Keratinocyte (primary cell): ENCODE measurements at regions not wholly inside any gene's neighbourhood (a gene's known extent, or its start where the extent isn't known, plus 50 kb on each side); places are given as distances from the start of the nearest gene placed in this dataset.

Source experiments
- DNase-seq: peaks from one replicate; pipeline ENCODE4 v3.0.0-alpha.2; 2011; ENCODE audit warnings: low read depth, missing footprints, low spot score
- FAIRE-seq: peaks from 2 replicates; lab custom pipeline; 2011; peaks lifted over from hg19 to GRCh38; lab: Jason Lieb, UNC
- H2AFZ ChIP-seq: 2 replicates; pipeline ENCODE4 v1.6.0; 2012; ENCODE audit warnings: low read length, control low read depth, inconsistent platforms; ENCODE audit not compliant: control insufficient read depth
- H3K27ac ChIP-seq: 2 replicates; pipeline ENCODE4 v1.5.1; 2011; ENCODE audit warnings: low read length; ENCODE audit not compliant: control insufficient read depth, insufficient read depth
- H3K27me3 ChIP-seq: 3 replicates; pipeline ENCODE4 v1.6.0; 2011; ENCODE audit warnings: low read length; ENCODE audit not compliant: control insufficient read depth, insufficient read depth; ENCODE audit errors: extremely low read depth
- H3K36me3 ChIP-seq, 2 experiments: 2 replicates in 1 of 2; 3 replicates in 1 of 2; pipeline ENCODE4 v1.5.1; 2011; ENCODE audit warnings: low read length in 2 of 2, mild to moderate bottlenecking in 1 of 2; ENCODE audit not compliant: control insufficient read depth in 2 of 2, insufficient read depth in 2 of 2; ENCODE audit errors: extremely low read depth in 1 of 2
- H3K4me1 ChIP-seq: 3 replicates; pipeline ENCODE4 v1.5.1; 2011; ENCODE audit warnings: low read length; ENCODE audit not compliant: control insufficient read depth, insufficient read depth; ENCODE audit errors: extremely low read depth
- H3K4me2 ChIP-seq: 3 replicates; pipeline ENCODE4 v1.6.0; 2011; ENCODE audit warnings: low read depth, low read length; ENCODE audit not compliant: control insufficient read depth, insufficient read depth; ENCODE audit errors: extremely low read depth
- H3K4me3 ChIP-seq, 3 experiments: fragments of 200-600 bp in 1 of 3; sonication (generic) in 1 of 3; 2 replicates in 2 of 3; 3 replicates in 1 of 3; pipeline ENCODE4 v1.5.1; 2011 to 2016; ENCODE audit warnings: low read length in 3 of 3, mild to moderate bottlenecking in 3 of 3, control low read depth in 2 of 3, inconsistent platforms in 1 of 3, low read depth in 1 of 3, mixed read lengths in 1 of 3, mixed run types in 1 of 3, moderate library complexity in 1 of 3; ENCODE audit not compliant: control insufficient read depth in 2 of 3, insufficient read depth in 2 of 3; ENCODE audit errors: extremely low read depth in 1 of 3
- H3K79me2 ChIP-seq: 2 replicates; pipeline ENCODE4 v1.6.0; 2012; ENCODE audit warnings: low read length; ENCODE audit not compliant: control insufficient read depth, insufficient read depth
- H3K9ac ChIP-seq: 3 replicates; pipeline ENCODE4 v1.6.0; 2011; ENCODE audit warnings: low read length; ENCODE audit not compliant: control insufficient read depth, insufficient read depth; ENCODE audit errors: extremely low read depth
- H3K9me1 ChIP-seq: 3 replicates; pipeline ENCODE4 v1.6.0; 2011; ENCODE audit warnings: low read length; ENCODE audit not compliant: control insufficient read depth, insufficient read depth; ENCODE audit errors: extremely low read depth
- H3K9me3 ChIP-seq: 2 replicates; pipeline ENCODE4 v1.5.1; 2012; ENCODE audit warnings: low read depth, low read length; ENCODE audit not compliant: control insufficient read depth
- H4K20me1 ChIP-seq: 3 replicates; pipeline ENCODE4 v1.6.0; 2011; ENCODE audit warnings: low read length; ENCODE audit not compliant: control insufficient read depth, insufficient read depth; ENCODE audit errors: extremely low read depth
- EZH2 ChIP-seq: IDR thresholded peaks from one replicate; pipeline ENCODE4 v1.6.1; 2012; ENCODE audit warnings: inconsistent platforms, mild to moderate bottlenecking, low read length, moderate library complexity
- dilution Hi-C: fragments of 300-500 bp; cut with MboI; formaldehyde crosslinking; loops from one replicate; pipeline ENCODE4 v1.7.0; 2020; ENCODE audit warnings: low sequenced_read_pairs; ENCODE audit not compliant: extremely low pct_ligation_motif_present
- TF ChIP-seq, protein P1 (sequence below), 3 experiments: IDR thresholded peaks in 1 of 3; conservative IDR thresholded peaks in 1 of 3; optimal IDR thresholded peaks in 1 of 3; 2 replicates in 2 of 3; 3 replicates in 1 of 3; pipeline versions ENCODE3 to v1.5.1; 2011; ENCODE audit warnings: low read length in 3 of 3, mild to moderate bottlenecking in 3 of 3, moderate library complexity in 2 of 3, control low read depth in 1 of 3, inconsistent platforms in 1 of 3; ENCODE audit not compliant: insufficient read depth in 2 of 3; ENCODE audit errors: extremely low read depth in 1 of 3

DNA sequence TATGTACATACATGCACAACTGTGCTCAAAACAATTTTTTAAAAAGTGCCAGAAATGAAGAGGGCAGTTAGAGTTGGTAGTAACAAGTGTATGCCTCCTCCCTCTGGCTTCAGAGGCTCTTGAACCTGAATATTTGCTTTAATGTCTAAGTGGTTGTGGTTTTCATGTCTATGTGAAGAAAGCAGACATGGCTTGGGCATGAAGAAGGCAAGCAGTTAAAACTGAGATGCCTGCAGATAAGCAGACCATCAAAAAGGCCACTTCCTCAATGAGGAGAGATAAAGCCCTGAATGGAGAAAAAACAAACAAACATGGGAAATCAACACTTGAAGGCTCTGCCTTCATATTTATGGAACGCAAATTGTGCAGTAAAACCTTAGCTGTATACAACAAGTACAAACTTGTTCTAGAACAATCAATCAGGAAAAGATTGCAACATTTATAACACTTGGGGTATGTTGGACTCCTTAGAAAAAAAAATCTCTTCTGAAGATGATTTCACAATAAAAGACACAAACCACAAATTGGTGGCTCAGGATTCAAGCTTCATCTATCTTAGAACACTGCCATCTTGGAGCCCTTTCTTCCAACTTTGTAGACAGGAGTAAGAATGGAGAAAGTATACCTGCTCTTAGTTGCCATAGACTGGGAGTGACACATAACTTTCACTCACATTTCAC lies 52.7 kb upstream of the PLA2G4A start:
- TF ChIP-seq, protein P1, sequence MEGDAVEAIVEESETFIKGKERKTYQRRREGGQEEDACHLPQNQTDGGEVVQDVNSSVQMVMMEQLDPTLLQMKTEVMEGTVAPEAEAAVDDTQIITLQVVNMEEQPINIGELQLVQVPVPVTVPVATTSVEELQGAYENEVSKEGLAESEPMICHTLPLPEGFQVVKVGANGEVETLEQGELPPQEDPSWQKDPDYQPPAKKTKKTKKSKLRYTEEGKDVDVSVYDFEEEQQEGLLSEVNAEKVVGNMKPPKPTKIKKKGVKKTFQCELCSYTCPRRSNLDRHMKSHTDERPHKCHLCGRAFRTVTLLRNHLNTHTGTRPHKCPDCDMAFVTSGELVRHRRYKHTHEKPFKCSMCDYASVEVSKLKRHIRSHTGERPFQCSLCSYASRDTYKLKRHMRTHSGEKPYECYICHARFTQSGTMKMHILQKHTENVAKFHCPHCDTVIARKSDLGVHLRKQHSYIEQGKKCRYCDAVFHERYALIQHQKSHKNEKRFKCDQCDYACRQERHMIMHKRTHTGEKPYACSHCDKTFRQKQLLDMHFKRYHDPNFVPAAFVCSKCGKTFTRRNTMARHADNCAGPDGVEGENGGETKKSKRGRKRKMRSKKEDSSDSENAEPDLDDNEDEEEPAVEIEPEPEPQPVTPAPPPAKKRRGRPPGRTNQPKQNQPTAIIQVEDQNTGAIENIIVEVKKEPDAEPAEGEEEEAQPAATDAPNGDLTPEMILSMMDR (optimal IDR thresholded peaks at IDR 0.05 in 1 of 3, IDR thresholded peaks at IDR 0.05 in 1 of 3, conservative IDR thresholded peaks at IDR 0.05 in 1 of 3; ENCODE audit: extremely low read depth in 1 of 3, insufficient read depth in 2 of 3, low read length in 3 of 3): no peak
- TF ChIP-seq EZH2: no peak
- no peak overlapping the region for H2AFZ ChIP-seq
- H3K4me1 ChIP-seq: peaks cover 6% of the 10 kb centered on the region
- no peaks in the 10 kb centered on the region for H3K27me3 ChIP-seq
- no peak overlapping the region for H3K4me2 ChIP-seq
- dilution Hi-C loops: no loop called here
- no peak overlapping the region for H3K4me3 ChIP-seq
- no peak overlapping the region for H3K9ac ChIP-seq
- H3K27ac ChIP-seq: no peak overlapping the region
- no peak for FAIRE-seq
- no peaks in the 10 kb centered on the region for H3K9me3 ChIP-seq
- H3K36me3 ChIP-seq: no peaks in the 10 kb centered on the region
- DNase-seq: no peak
- H3K9me1 ChIP-seq: no peaks in the 10 kb centered on the region
- H3K79me2 ChIP-seq: no peaks in the 10 kb centered on the region
- no peaks in the 10 kb centered on the region for H4K20me1 ChIP-seq

- no peaks in the 10 kb centered on the region for H3K79me2 ChIP-seq
- FAIRE-seq: no peak
- dilution Hi-C loops: no loop called here
These were observed 53.7 kb upstream of the PLA2G4A start for GRCh38 chr1:186775036-186775435.

More at GRCh38 chr1:186775036-186775435, 53.7 kb upstream of the PLA2G4A start:
- TF ChIP-seq, protein P1 (optimal IDR thresholded peaks at IDR 0.05 in 1 of 3, IDR thresholded peaks at IDR 0.05 in 1 of 3, conservative IDR thresholded peaks at IDR 0.05 in 1 of 3; ENCODE audit: extremely low read depth in 1 of 3, insufficient read depth in 2 of 3, low read length in 3 of 3): no peak
- no peak for TF ChIP-seq EZH2
- H4K20me1 ChIP-seq: no peaks in the 10 kb centered on the region
- DNase-seq: no peak
- H3K36me3 ChIP-seq: no peaks in the 10 kb centered on the region
- no peak overlapping the region for H2AFZ ChIP-seq
- no peak overlapping the region for H3K4me2 ChIP-seq
- no peak overlapping the region for H3K27ac ChIP-seq
- peaks cover 6% of the 10 kb centered on the region for H3K4me1 ChIP-seq
- no peak overlapping the region for H3K4me3 ChIP-seq
- H3K27me3 ChIP-seq: no peaks in the 10 kb centered on the region
- H3K9me3 ChIP-seq: no peaks in the 10 kb centered on the region
- no peaks in the 10 kb centered on the region for H3K9me1 ChIP-seq
- H3K9ac ChIP-seq: no peak overlapping the region
